Ishikawa (cell line): ENCODE measurements at regions not wholly inside any gene's neighbourhood (a gene's known extent, or its start where the extent isn't known, plus 50 kb on each side); places are given as distances from the start of the nearest gene placed in this dataset.

ENCODE experiments used
- CEBPB ChIP-seq: IDR thresholded peaks from 2 replicates; pipeline ENCODE4 v1.6.1; 2012
- CREB1 ChIP-seq: IDR thresholded peaks from 2 replicates; pipeline ENCODE4 v1.6.1; 2012; ENCODE audit warnings: low read depth
- EGR1 ChIP-seq: IDR thresholded peaks from 2 replicates; pipeline ENCODE4 v1.6.1; 2012
- EP300 ChIP-seq: IDR thresholded peaks from 2 replicates; pipeline ENCODE4 v1.6.1; 2012; ENCODE audit warnings: borderline replicate concordance
- FOXM1 ChIP-seq: IDR thresholded peaks from 2 replicates; pipeline ENCODE4 v1.6.1; 2012; ENCODE audit warnings: low read depth, borderline replicate concordance
- NFIC ChIP-seq: IDR thresholded peaks from 2 replicates; pipeline ENCODE4 v1.6.1; 2012
- RAD21 ChIP-seq: IDR thresholded peaks from 2 replicates; pipeline ENCODE4 v1.6.1; 2012; ENCODE audit warnings: low read depth
- TAF1 ChIP-seq: IDR thresholded peaks from 2 replicates; pipeline ENCODE4 v1.6.1; 2012; ENCODE audit warnings: low read depth, mild to moderate bottlenecking
- TCF12 ChIP-seq: IDR thresholded peaks from 2 replicates; pipeline ENCODE4 v1.6.1; 2012; ENCODE audit warnings: low read depth
- TEAD4 ChIP-seq: IDR thresholded peaks from 2 replicates; pipeline ENCODE4 v1.6.1; 2012
- YY1 ChIP-seq: IDR thresholded peaks from 2 replicates; pipeline ENCODE4 v1.6.1; 2012; ENCODE audit warnings: low read depth
- ZBTB7A ChIP-seq: IDR thresholded peaks from 2 replicates; pipeline ENCODE4 v1.6.1; 2012; ENCODE audit warnings: low read depth
- TF ChIP-seq, protein P1 (sequence below): IDR thresholded peaks from 2 replicates; pipeline ENCODE4 v1.6.1; 2012; ENCODE audit warnings: low read depth, mild to moderate bottlenecking
- TF ChIP-seq, protein P2 (sequence below): IDR thresholded peaks from 2 replicates; pipeline ENCODE4 v1.6.1; 2012
- TF ChIP-seq, protein P3 (sequence below): IDR thresholded peaks from 2 replicates; pipeline ENCODE4 v1.6.1; 2012

GRCh38 chr16:86887416-86887815, 309.1 kb downstream of the FOXL1 start:
- TF ChIP-seq EGR1 (no peak), FOXM1 (no peak), TCF12 (no peak), ZBTB7A (no peak), YY1 (no peak), CEBPB (no peak), CREB1 (no peak), TEAD4 (no peak), EP300 (no peak)
- TF ChIP-seq, protein P1, sequence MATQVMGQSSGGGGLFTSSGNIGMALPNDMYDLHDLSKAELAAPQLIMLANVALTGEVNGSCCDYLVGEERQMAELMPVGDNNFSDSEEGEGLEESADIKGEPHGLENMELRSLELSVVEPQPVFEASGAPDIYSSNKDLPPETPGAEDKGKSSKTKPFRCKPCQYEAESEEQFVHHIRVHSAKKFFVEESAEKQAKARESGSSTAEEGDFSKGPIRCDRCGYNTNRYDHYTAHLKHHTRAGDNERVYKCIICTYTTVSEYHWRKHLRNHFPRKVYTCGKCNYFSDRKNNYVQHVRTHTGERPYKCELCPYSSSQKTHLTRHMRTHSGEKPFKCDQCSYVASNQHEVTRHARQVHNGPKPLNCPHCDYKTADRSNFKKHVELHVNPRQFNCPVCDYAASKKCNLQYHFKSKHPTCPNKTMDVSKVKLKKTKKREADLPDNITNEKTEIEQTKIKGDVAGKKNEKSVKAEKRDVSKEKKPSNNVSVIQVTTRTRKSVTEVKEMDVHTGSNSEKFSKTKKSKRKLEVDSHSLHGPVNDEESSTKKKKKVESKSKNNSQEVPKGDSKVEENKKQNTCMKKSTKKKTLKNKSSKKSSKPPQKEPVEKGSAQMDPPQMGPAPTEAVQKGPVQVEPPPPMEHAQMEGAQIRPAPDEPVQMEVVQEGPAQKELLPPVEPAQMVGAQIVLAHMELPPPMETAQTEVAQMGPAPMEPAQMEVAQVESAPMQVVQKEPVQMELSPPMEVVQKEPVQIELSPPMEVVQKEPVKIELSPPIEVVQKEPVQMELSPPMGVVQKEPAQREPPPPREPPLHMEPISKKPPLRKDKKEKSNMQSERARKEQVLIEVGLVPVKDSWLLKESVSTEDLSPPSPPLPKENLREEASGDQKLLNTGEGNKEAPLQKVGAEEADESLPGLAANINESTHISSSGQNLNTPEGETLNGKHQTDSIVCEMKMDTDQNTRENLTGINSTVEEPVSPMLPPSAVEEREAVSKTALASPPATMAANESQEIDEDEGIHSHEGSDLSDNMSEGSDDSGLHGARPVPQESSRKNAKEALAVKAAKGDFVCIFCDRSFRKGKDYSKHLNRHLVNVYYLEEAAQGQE: no peak
- TF ChIP-seq, protein P2, sequence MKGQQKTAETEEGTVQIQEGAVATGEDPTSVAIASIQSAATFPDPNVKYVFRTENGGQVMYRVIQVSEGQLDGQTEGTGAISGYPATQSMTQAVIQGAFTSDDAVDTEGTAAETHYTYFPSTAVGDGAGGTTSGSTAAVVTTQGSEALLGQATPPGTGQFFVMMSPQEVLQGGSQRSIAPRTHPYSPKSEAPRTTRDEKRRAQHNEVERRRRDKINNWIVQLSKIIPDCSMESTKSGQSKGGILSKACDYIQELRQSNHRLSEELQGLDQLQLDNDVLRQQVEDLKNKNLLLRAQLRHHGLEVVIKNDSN: no peak
- TF ChIP-seq, protein P3, sequence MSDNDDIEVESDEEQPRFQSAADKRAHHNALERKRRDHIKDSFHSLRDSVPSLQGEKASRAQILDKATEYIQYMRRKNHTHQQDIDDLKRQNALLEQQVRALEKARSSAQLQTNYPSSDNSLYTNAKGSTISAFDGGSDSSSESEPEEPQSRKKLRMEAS: no peak

DNA sequence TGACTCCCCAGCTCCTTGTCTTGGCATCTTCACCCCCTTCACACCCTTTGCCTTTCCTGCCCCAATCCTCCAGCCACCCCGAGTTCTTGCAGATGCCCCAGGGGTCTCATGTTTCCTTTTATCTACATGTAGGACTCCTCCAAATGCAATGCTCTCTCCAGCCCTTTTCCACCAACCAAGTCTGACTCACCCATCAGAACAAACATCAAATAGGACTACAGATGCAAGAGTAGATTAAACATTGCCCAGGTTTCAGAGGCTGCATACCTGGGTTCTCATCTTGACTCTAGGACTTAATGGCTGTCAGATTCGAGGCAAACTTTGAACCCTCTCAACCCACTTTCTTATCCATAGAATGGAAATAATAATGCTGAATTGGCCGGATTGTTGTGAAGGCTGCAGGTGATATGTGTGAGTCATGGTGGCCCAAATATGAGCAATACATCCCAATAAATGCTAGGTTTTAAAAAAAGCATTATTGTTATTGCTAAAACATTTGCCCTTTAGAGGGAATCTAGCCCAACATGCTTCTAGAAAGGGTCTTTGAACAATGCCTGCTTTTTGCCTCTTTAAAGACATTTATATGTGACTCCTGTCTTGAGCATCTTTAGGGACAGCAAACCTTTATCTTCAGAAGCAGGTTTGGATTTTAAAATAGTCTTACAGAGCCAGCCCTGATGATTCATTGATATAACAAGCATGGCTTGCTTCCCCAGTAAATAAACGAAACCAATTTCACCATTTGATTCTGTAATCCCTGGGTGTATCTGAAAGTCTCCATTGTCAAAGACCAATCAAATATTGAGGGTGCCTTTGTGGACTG, 310.1 kb downstream of the FOXL1 start:
- TF ChIP-seq TAF1 (no peak), FOXM1 (no peak), EGR1 (no peak), CEBPB (no peak), YY1 (no peak), ZBTB7A (no peak), TCF12 (no peak), EP300 (no peak), NFIC (no peak), CREB1 (no peak), RAD21 (no peak), TEAD4 (no peak)
- TF ChIP-seq, protein P3: no peak
- TF ChIP-seq, protein P2: no peak
- TF ChIP-seq, protein P1: no peak

GRCh38 chr16:86889974-86890373, 311.6 kb downstream of the FOXL1 start:
- TF ChIP-seq TCF12: no peak
- TF ChIP-seq, protein P2: no peak
- no peak for TF ChIP-seq YY1
- no peak for TF ChIP-seq NFIC
- TF ChIP-seq, protein P3: no peak
- TF ChIP-seq CEBPB: no peak
- no peak for TF ChIP-seq RAD21
- TF ChIP-seq TAF1: no peak
- no peak for TF ChIP-seq EP300
- TF ChIP-seq, protein P1: no peak
- TF ChIP-seq FOXM1: no peak
- no peak for TF ChIP-seq TEAD4

DNA sequence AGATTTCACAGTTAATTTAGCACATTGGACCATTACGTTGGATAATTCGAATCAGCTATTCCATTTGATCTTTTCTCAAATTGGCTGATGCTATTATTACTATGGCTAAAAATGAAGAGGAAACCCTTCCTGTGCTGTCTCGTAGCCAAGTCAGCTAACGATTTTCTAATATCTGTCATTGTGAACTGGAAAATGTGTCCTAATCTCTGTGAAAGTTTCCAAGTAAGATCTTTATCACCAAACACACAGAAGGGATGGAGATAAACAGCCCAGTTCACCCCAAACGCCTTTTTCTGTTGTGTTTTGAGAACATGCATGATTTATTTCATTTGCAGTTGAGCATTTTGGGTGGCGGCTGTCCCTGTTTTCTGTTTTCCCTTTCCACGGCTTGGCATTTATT, 312.8 kb downstream of the FOXL1 start:
- TF ChIP-seq NFIC (no peak), CREB1 (no peak), FOXM1 (no peak), TEAD4 (no peak), TAF1 (no peak)
- TF ChIP-seq, protein P1: no peak
